SK-N-SH (cell line): ENCODE measurements at regions not wholly inside any gene's neighbourhood (a gene's known extent, or its start where the extent isn't known, plus 50 kb on each side); places are given as distances from the start of the nearest gene placed in this dataset.

Experiments used
- CTCF ChIP-seq: fragments of 200-600 bp; sonication (generic); IDR thresholded peaks from 2 replicates; pipeline ENCODE4 v1.6.1; 2017; ENCODE audit warnings: antibody characterized with exemption, mild to moderate bottlenecking, moderate library complexity
- GABPA ChIP-seq: IDR thresholded peaks from 2 replicates; pipeline ENCODE4 v1.4.0; 2012; ENCODE audit warnings: low read depth, mild to moderate bottlenecking
- NRF1 ChIP-seq: IDR thresholded peaks from 2 replicates; pipeline ENCODE4 v1.6.1; 2012; ENCODE audit warnings: low read depth, mild to moderate bottlenecking, low read length
- POLR2AphosphoS5 ChIP-seq: IDR thresholded peaks from 2 replicates; pipeline ENCODE4 v1.6.1; 2012; ENCODE audit warnings: low read depth, low read length
- TAF1 ChIP-seq: IDR thresholded peaks from 2 replicates; pipeline ENCODE4 v1.6.1; 2012; ENCODE audit warnings: low read depth, mild to moderate bottlenecking, low read length, moderate library complexity, borderline replicate concordance
- TF ChIP-seq, protein P1 (sequence below): IDR thresholded peaks from 2 replicates; pipeline ENCODE4 v1.6.1; 2012; ENCODE audit warnings: mild to moderate bottlenecking, low read depth, low read length, moderate library complexity

DNA sequence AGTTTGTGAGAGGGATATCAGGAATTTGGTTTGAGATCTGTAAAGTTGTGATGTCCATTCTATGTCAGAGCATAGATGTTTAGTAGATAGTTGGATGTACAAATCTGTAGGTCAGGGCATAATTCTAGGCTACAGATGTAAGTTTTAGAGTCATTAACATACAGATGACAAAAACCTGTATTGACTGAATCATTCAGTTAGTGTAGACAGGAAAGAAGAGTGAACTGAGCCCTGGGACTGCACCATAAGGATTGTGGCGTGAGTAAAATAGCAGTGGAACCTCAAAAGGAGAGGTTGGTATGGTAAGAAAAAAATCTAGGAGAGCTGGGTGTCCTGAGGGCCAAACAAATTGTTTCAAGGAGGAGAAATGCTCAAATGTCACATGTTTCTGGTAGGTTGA is 73.1 kb upstream of the RPRM start:
- TF ChIP-seq GABPA (no peak), TAF1 (no peak), POLR2AphosphoS5 (no peak), NRF1 (no peak), CTCF (no peak)
- TF ChIP-seq, protein P1, sequence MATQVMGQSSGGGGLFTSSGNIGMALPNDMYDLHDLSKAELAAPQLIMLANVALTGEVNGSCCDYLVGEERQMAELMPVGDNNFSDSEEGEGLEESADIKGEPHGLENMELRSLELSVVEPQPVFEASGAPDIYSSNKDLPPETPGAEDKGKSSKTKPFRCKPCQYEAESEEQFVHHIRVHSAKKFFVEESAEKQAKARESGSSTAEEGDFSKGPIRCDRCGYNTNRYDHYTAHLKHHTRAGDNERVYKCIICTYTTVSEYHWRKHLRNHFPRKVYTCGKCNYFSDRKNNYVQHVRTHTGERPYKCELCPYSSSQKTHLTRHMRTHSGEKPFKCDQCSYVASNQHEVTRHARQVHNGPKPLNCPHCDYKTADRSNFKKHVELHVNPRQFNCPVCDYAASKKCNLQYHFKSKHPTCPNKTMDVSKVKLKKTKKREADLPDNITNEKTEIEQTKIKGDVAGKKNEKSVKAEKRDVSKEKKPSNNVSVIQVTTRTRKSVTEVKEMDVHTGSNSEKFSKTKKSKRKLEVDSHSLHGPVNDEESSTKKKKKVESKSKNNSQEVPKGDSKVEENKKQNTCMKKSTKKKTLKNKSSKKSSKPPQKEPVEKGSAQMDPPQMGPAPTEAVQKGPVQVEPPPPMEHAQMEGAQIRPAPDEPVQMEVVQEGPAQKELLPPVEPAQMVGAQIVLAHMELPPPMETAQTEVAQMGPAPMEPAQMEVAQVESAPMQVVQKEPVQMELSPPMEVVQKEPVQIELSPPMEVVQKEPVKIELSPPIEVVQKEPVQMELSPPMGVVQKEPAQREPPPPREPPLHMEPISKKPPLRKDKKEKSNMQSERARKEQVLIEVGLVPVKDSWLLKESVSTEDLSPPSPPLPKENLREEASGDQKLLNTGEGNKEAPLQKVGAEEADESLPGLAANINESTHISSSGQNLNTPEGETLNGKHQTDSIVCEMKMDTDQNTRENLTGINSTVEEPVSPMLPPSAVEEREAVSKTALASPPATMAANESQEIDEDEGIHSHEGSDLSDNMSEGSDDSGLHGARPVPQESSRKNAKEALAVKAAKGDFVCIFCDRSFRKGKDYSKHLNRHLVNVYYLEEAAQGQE, result no peak
